HEK293 (cell line): ENCODE measurements at regions not wholly inside any gene's neighbourhood (a gene's known extent, or its start where the extent isn't known, plus 50 kb on each side); places are given as distances from the start of the nearest gene placed in this dataset.
"Not testable (repeated sequence)": the region's sequence is repeated elsewhere in the genome, so short reads cannot be mapped to it uniquely, and the experiment has no call there.

Experiments
- ZBTB1 ChIP-seq: fragments of 450-650 bp; formaldehyde crosslinking; IDR thresholded peaks from 2 replicates; pipeline ENCODE4 v1.5.1; 2016; ENCODE audit warnings: missing biosample characterization, missing genetic modification characterization
- ZIC2 ChIP-seq: fragments of 450-650 bp; formaldehyde crosslinking; IDR thresholded peaks from 2 replicates; pipeline ENCODE4 v1.5.1; 2016; ENCODE audit warnings: missing biosample characterization, missing genetic modification characterization
- ZNF10 ChIP-seq: fragments of 450-650 bp; formaldehyde crosslinking; IDR thresholded peaks from 2 replicates; pipeline ENCODE4 v1.5.1; 2017; ENCODE audit warnings: missing biosample characterization, missing genetic modification characterization
- ZNF837 ChIP-seq: fragments of 450-650 bp; formaldehyde crosslinking; IDR thresholded peaks from 2 replicates; pipeline ENCODE4 v1.5.1; 2016; ENCODE audit warnings: missing biosample characterization, missing genetic modification characterization
- TF ChIP-seq, protein P1 (sequence below): fragments of 450-650 bp; formaldehyde crosslinking; IDR thresholded peaks from 2 replicates; pipeline ENCODE4 v1.5.1; 2016; ENCODE audit warnings: missing biosample characterization, missing genetic modification characterization
- TF ChIP-seq, protein P2 (sequence below): fragments of 450-650 bp; formaldehyde crosslinking; IDR thresholded peaks from 2 replicates; pipeline ENCODE4 v1.5.1; 2016; ENCODE audit warnings: missing biosample characterization, missing genetic modification characterization
- TF ChIP-seq, protein P3 (sequence below): fragments of 450-650 bp; formaldehyde crosslinking; IDR thresholded peaks from 2 replicates; pipeline ENCODE4 v1.5.1; 2016; ENCODE audit warnings: missing biosample characterization, missing genetic modification characterization

DNA sequence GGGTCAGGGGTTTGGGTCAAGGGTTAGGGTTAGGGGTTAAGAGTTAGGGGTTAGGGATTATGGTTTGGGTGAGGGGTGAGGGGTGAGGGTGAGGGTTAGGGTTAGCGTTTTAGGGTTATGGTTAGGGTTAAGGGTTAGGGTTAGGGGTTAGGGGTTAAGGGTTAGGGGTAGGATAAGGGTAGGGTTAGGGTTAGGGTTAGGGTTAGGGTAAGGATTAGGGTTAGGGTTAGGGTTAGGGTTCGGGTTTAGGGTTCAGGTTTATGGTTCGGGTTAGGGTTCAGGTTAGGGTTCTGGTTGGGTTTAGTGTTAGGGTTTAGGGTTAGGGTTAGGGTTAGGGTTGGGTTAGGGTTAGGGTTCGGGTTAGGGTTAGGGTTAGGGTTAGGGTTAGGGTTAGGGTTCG is 213.1 kb downstream of the LMLN start:
- TF ChIP-seq, protein P1, sequence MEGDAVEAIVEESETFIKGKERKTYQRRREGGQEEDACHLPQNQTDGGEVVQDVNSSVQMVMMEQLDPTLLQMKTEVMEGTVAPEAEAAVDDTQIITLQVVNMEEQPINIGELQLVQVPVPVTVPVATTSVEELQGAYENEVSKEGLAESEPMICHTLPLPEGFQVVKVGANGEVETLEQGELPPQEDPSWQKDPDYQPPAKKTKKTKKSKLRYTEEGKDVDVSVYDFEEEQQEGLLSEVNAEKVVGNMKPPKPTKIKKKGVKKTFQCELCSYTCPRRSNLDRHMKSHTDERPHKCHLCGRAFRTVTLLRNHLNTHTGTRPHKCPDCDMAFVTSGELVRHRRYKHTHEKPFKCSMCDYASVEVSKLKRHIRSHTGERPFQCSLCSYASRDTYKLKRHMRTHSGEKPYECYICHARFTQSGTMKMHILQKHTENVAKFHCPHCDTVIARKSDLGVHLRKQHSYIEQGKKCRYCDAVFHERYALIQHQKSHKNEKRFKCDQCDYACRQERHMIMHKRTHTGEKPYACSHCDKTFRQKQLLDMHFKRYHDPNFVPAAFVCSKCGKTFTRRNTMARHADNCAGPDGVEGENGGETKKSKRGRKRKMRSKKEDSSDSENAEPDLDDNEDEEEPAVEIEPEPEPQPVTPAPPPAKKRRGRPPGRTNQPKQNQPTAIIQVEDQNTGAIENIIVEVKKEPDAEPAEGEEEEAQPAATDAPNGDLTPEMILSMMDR: not testable (repeated sequence)
- TF ChIP-seq, protein P2, sequence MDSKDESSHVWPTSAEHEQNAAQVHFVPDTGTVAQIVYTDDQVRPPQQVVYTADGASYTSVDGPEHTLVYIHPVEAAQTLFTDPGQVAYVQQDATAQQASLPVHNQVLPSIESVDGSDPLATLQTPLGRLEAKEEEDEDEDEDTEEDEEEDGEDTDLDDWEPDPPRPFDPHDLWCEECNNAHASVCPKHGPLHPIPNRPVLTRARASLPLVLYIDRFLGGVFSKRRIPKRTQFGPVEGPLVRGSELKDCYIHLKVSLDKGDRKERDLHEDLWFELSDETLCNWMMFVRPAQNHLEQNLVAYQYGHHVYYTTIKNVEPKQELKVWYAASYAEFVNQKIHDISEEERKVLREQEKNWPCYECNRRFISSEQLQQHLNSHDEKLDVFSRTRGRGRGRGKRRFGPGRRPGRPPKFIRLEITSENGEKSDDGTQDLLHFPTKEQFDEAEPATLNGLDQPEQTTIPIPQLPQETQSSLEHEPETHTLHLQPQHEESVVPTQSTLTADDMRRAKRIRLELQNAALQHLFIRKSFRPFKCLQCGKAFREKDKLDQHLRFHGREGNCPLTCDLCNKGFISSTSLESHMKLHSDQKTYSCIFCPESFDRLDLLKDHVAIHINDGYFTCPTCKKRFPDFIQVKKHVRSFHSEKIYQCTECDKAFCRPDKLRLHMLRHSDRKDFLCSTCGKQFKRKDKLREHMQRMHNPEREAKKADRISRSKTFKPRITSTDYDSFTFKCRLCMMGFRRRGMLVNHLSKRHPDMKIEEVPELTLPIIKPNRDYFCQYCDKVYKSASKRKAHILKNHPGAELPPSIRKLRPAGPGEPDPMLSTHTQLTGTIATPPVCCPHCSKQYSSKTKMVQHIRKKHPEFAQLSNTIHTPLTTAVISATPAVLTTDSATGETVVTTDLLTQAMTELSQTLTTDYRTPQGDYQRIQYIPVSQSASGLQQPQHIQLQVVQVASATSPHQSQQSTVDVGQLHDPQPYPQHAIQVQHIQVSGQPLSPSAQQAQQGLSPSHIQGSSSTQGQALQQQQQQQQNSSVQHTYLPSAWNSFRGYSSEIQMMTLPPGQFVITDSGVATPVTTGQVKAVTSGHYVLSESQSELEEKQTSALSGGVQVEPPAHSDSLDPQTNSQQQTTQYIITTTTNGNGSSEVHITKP: not testable (repeated sequence)
- TF ChIP-seq ZNF837; ZBTB1; ZNF10 (tag by site-specific recombination); ZIC2: not testable (repeated sequence)
- TF ChIP-seq, protein P3, sequence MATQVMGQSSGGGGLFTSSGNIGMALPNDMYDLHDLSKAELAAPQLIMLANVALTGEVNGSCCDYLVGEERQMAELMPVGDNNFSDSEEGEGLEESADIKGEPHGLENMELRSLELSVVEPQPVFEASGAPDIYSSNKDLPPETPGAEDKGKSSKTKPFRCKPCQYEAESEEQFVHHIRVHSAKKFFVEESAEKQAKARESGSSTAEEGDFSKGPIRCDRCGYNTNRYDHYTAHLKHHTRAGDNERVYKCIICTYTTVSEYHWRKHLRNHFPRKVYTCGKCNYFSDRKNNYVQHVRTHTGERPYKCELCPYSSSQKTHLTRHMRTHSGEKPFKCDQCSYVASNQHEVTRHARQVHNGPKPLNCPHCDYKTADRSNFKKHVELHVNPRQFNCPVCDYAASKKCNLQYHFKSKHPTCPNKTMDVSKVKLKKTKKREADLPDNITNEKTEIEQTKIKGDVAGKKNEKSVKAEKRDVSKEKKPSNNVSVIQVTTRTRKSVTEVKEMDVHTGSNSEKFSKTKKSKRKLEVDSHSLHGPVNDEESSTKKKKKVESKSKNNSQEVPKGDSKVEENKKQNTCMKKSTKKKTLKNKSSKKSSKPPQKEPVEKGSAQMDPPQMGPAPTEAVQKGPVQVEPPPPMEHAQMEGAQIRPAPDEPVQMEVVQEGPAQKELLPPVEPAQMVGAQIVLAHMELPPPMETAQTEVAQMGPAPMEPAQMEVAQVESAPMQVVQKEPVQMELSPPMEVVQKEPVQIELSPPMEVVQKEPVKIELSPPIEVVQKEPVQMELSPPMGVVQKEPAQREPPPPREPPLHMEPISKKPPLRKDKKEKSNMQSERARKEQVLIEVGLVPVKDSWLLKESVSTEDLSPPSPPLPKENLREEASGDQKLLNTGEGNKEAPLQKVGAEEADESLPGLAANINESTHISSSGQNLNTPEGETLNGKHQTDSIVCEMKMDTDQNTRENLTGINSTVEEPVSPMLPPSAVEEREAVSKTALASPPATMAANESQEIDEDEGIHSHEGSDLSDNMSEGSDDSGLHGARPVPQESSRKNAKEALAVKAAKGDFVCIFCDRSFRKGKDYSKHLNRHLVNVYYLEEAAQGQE (tag by site-specific recombination): not testable (repeated sequence)
